Activated naive CD8-positive, alpha-beta T cell treated with anti-CD3 and anti-CD28 coated beads, Interleukin-2, amount 50 U/mL, for 24 hours (primary cell): ENCODE measurements at regions not wholly inside any gene's neighbourhood (a gene's known extent, or its start where the extent isn't known, plus 50 kb on each side); places are given as distances from the start of the nearest gene placed in this dataset.

Experiments
- ATAC-seq: fragments of 150-1000 bp; cut with Tn5 transposase; one replicate; pipeline ENCODE4 v1.10.0; 2021
- DNase-seq: peaks from one replicate; pipeline ENCODE4 v3.0.0; 2021
- H3K27ac Mint-ChIP-seq: one replicate; pipeline ENCODE4 v1.8.0; 2021; ENCODE audit warnings: mild to moderate bottlenecking, mixed read lengths
- H3K27me3 Mint-ChIP-seq: one replicate; pipeline ENCODE4 v1.8.0; 2021; ENCODE audit warnings: mixed read lengths
- H3K36me3 Mint-ChIP-seq: one replicate; pipeline ENCODE4 v1.8.0; 2021; ENCODE audit warnings: low read depth, mixed read lengths
- H3K4me1 Mint-ChIP-seq: one replicate; pipeline ENCODE4 v1.8.0; 2021; ENCODE audit warnings: mixed read lengths
- H3K4me3 Mint-ChIP-seq: one replicate; pipeline ENCODE4 v1.8.0; 2021; ENCODE audit warnings: mild to moderate bottlenecking, moderate library complexity, mixed read lengths
- H3K9me3 Mint-ChIP-seq: one replicate; pipeline ENCODE4 v1.8.0; 2021; ENCODE audit warnings: mixed read lengths

GRCh38 chr9:80569236-80569635 lies 997.5 kb downstream of the TLE4 start:
- peaks cover 27% of the 10 kb centered on the region for H3K9me3 Mint-ChIP-seq
- no peak overlapping the region for H3K27ac Mint-ChIP-seq

GRCh38 chr9:80561526-80561925 lies 989.8 kb downstream of the TLE4 start:
- Mint-ChIP-seq H3K27me3 (no peaks in the 10 kb centered on the region), H3K27ac (no peak overlapping the region), H3K4me1 (no peaks in the 10 kb centered on the region), H3K4me3 (no peak overlapping the region), H3K36me3 (no peaks in the 10 kb centered on the region), H3K9me3 (no peaks in the 10 kb centered on the region)
- no peak for DNase-seq
- no peak for ATAC-seq

More at GRCh38 chr9:80569236-80569635, 997.5 kb downstream of the TLE4 start:
- H3K4me1 Mint-ChIP-seq, result no peaks in the 10 kb centered on the region
- no peaks in the 10 kb centered on the region for H3K27me3 Mint-ChIP-seq
- H3K4me3 Mint-ChIP-seq, result no peak overlapping the region
- no peak for DNase-seq
- no peaks in the 10 kb centered on the region for H3K36me3 Mint-ChIP-seq
- ATAC-seq, result no peak

GRCh38 chr9:80560976-80561375 lies 989.2 kb downstream of the TLE4 start:
- no peak for DNase-seq
- H3K27ac Mint-ChIP-seq, result no peak overlapping the region
- no peaks in the 10 kb centered on the region for H3K36me3 Mint-ChIP-seq
- no peaks in the 10 kb centered on the region for H3K4me1 Mint-ChIP-seq
- H3K9me3 Mint-ChIP-seq, result no peaks in the 10 kb centered on the region
- H3K27me3 Mint-ChIP-seq, result no peaks in the 10 kb centered on the region
- no peak overlapping the region for H3K4me3 Mint-ChIP-seq
- no peak for ATAC-seq

GRCh38 chr9:80557256-80557655 lies 985.5 kb downstream of the TLE4 start:
- ATAC-seq (no peak), DNase-seq (no peak)
- Mint-ChIP-seq H3K27ac (no peak overlapping the region), H3K4me1 (no peaks in the 10 kb centered on the region), H3K36me3 (no peaks in the 10 kb centered on the region), H3K4me3 (no peak overlapping the region), H3K9me3 (no peaks in the 10 kb centered on the region), H3K27me3 (no peaks in the 10 kb centered on the region)

GRCh38 chr9:80556631-80557030 lies 984.9 kb downstream of the TLE4 start:
- no peak for DNase-seq
- H3K9me3 Mint-ChIP-seq, result no peaks in the 10 kb centered on the region
- no peaks in the 10 kb centered on the region for H3K36me3 Mint-ChIP-seq

GRCh38 chr9:80555782-80556325 lies 984.1 kb downstream of the TLE4 start:
- no peak for ATAC-seq
- no peak for DNase-seq
- Mint-ChIP-seq H3K4me3 (no peak overlapping the region), H3K27me3 (no peaks in the 10 kb centered on the region), H3K4me1 (no peaks in the 10 kb centered on the region), H3K9me3 (no peaks in the 10 kb centered on the region), H3K36me3 (no peaks in the 10 kb centered on the region), H3K27ac (no peak overlapping the region)

More at GRCh38 chr9:80556631-80557030, 984.9 kb downstream of the TLE4 start:
- Mint-ChIP-seq H3K27me3 (no peaks in the 10 kb centered on the region), H3K27ac (no peak overlapping the region), H3K4me1 (no peaks in the 10 kb centered on the region), H3K4me3 (no peak overlapping the region)
- ATAC-seq, result no peak

GRCh38 chr9:80554856-80555255 lies 983.1 kb downstream of the TLE4 start:
- ATAC-seq (no peak), DNase-seq (no peak)
- H3K27me3 Mint-ChIP-seq, result no peaks in the 10 kb centered on the region

GRCh38 chr9:80554301-80554700 lies 982.5 kb downstream of the TLE4 start:
- Mint-ChIP-seq H3K9me3 (no peaks in the 10 kb centered on the region), H3K27me3 (no peaks in the 10 kb centered on the region), H3K36me3 (no peaks in the 10 kb centered on the region), H3K4me3 (no peak overlapping the region), H3K27ac (no peak overlapping the region), H3K4me1 (no peaks in the 10 kb centered on the region)
- DNase-seq (no peak), ATAC-seq (no peak)

More at GRCh38 chr9:80554856-80555255, 983.1 kb downstream of the TLE4 start:
- no peaks in the 10 kb centered on the region for H3K36me3 Mint-ChIP-seq
- no peak overlapping the region for H3K27ac Mint-ChIP-seq
- no peak overlapping the region for H3K4me3 Mint-ChIP-seq
- no peaks in the 10 kb centered on the region for H3K9me3 Mint-ChIP-seq
- H3K4me1 Mint-ChIP-seq, result no peaks in the 10 kb centered on the region

GRCh38 chr9:80552931-80553330 lies 981.2 kb downstream of the TLE4 start:
- ATAC-seq, result no peak
- H3K4me3 Mint-ChIP-seq, result no peak overlapping the region
- H3K27me3 Mint-ChIP-seq, result no peaks in the 10 kb centered on the region
- H3K36me3 Mint-ChIP-seq, result no peaks in the 10 kb centered on the region
- no peak for DNase-seq
- no peak overlapping the region for H3K27ac Mint-ChIP-seq
- no peaks in the 10 kb centered on the region for H3K4me1 Mint-ChIP-seq
- H3K9me3 Mint-ChIP-seq, result peaks cover 3% of the 10 kb centered on the region

- H3K4me1 Mint-ChIP-seq, result no peaks in the 10 kb centered on the region
- DNase-seq (no peak), ATAC-seq (no peak)
- H3K4me3 Mint-ChIP-seq, result no peak overlapping the region
- no peaks in the 10 kb centered on the region for H3K36me3 Mint-ChIP-seq
- peaks cover 3% of the 10 kb centered on the region for H3K9me3 Mint-ChIP-seq
- H3K27ac Mint-ChIP-seq, result no peak overlapping the region
- no peaks in the 10 kb centered on the region for H3K27me3 Mint-ChIP-seq
Observed at GRCh38 chr9:80550181-80550580, 978.4 kb downstream of the TLE4 start.

- H3K27me3 Mint-ChIP-seq, result no peaks in the 10 kb centered on the region
Observed at GRCh38 chr9:80547613-80548012, 975.8 kb downstream of the TLE4 start.

GRCh38 chr9:80540387-80540786 lies 968.6 kb downstream of the TLE4 start:
- H3K4me3 Mint-ChIP-seq, result no peak overlapping the region
- no peaks in the 10 kb centered on the region for H3K27me3 Mint-ChIP-seq
- DNase-seq, result no peak
- no peak overlapping the region for H3K27ac Mint-ChIP-seq
- no peak for ATAC-seq
- no peaks in the 10 kb centered on the region for H3K4me1 Mint-ChIP-seq
- H3K36me3 Mint-ChIP-seq, result no peaks in the 10 kb centered on the region
- H3K9me3 Mint-ChIP-seq, result peaks cover 9% of the 10 kb centered on the region

More at GRCh38 chr9:80547613-80548012, 975.8 kb downstream of the TLE4 start:
- ATAC-seq, result no peak
- no peak for DNase-seq
- Mint-ChIP-seq H3K27ac (no peak overlapping the region), H3K4me3 (no peak overlapping the region), H3K36me3 (no peaks in the 10 kb centered on the region), H3K4me1 (no peaks in the 10 kb centered on the region), H3K9me3 (peaks cover 7% of the 10 kb centered on the region)

GRCh38 chr9:80538976-80539375 lies 967.2 kb downstream of the TLE4 start:
- no peak overlapping the region for H3K4me3 Mint-ChIP-seq
- ATAC-seq, result no peak
- H3K9me3 Mint-ChIP-seq, result peaks cover 8% of the 10 kb centered on the region
- no peak overlapping the region for H3K27ac Mint-ChIP-seq
- DNase-seq, result no peak
- H3K36me3 Mint-ChIP-seq, result no peaks in the 10 kb centered on the region
- no peaks in the 10 kb centered on the region for H3K27me3 Mint-ChIP-seq
- H3K4me1 Mint-ChIP-seq, result no peaks in the 10 kb centered on the region

- ATAC-seq (no peak), DNase-seq (no peak)
- Mint-ChIP-seq H3K4me1 (no peaks in the 10 kb centered on the region), H3K36me3 (no peaks in the 10 kb centered on the region), H3K27me3 (no peaks in the 10 kb centered on the region), H3K9me3 (peaks cover 20% of the 10 kb centered on the region), H3K4me3 (no peak overlapping the region), H3K27ac (no peak overlapping the region)
Observed at GRCh38 chr9:80522465-80522864, 950.7 kb downstream of the TLE4 start.

- H3K27ac Mint-ChIP-seq, result no peak overlapping the region
- ATAC-seq (no peak), DNase-seq (no peak)
- no peaks in the 10 kb centered on the region for H3K27me3 Mint-ChIP-seq
- H3K36me3 Mint-ChIP-seq, result no peaks in the 10 kb centered on the region
- H3K4me1 Mint-ChIP-seq, result no peaks in the 10 kb centered on the region
- no peak overlapping the region for H3K4me3 Mint-ChIP-seq
- H3K9me3 Mint-ChIP-seq, result peaks cover 17% of the 10 kb centered on the region
Observed at GRCh38 chr9:80521151-80521550, 949.4 kb downstream of the TLE4 start.

- Mint-ChIP-seq H3K4me1 (no peaks in the 10 kb centered on the region), H3K4me3 (no peak overlapping the region), H3K9me3 (peaks cover 13% of the 10 kb centered on the region), H3K27ac (no peak overlapping the region), H3K36me3 (no peaks in the 10 kb centered on the region), H3K27me3 (no peaks in the 10 kb centered on the region)
- DNase-seq, result no peak
- ATAC-seq, result no peak
Observed at GRCh38 chr9:80520231-80520630, 948.5 kb downstream of the TLE4 start.
